ENCODE measurements at regions not wholly inside any gene's neighbourhood (a gene's known extent, or its start where the extent isn't known, plus 50 kb on each side); places are given as distances from the start of the nearest gene placed in this dataset.
"Not testable (repeated sequence)": the region's sequence is repeated elsewhere in the genome, so short reads cannot be mapped to it uniquely, and the experiment has no call there.

DNA sequence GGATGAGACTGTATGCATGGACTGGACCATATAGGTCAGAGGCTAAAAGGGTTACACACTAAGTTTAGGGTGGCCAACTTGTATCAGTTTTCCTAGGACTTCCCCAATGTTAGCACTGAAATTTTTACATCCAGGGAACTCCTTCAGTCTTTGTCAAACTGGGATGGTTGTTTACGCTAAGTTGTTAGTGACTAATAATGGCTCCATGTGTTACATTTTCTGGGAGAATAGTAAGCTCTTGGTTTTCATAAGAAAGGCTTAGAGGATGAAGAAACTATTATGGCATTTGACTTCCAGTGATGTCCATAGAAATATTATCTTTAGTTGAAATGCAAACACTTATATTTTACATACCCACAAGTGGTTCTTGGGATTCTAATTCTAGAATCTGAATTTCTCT is 57.9 kb upstream of the ST3GAL6 start:
- DNase-seq (ENCODE audit: low spot score) = no peak

DNA sequence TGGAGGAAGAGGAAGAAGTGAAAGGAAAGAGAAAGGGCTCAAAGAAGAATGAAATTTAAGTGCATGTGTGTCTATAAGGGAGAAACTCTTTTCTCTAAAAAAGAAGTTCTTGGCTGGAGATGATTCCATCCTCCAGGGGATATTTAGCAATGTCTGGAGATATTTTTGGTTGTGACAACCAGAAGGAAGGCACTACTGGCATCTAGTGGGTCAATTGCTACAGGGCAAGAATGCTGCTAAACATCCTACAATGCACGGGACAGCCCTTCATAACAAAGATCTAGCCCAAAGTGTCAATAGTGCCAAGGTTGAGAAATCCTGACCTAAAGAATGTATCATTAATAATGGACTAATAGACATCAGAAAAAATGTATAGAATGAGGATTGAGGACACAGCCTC is 57.4 kb upstream of the ST3GAL6 start:
- no peak for DNase-seq (ENCODE audit: low spot score)

DNA sequence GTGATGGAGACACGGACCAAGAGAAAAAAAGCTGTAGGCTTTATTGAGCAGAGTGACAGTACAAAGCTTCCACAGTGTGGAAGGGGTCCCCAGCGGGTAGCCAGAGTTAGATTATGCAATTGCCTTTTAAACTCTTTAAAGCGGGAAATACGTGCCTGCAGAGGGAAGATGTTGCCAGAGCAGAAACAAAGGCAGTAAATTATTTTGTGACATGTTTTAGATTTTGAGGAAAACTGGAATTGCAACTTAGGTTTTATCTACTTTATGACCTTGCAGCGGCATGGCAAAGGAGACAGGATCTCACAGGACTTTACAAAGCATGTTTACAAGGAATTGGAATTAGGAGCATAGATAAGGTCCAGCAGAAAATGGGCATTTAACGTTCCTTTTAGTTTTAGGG is 54.5 kb upstream of the ST3GAL6 start:
- DNase-seq (ENCODE audit: low spot score) = not testable (repeated sequence)

DNA sequence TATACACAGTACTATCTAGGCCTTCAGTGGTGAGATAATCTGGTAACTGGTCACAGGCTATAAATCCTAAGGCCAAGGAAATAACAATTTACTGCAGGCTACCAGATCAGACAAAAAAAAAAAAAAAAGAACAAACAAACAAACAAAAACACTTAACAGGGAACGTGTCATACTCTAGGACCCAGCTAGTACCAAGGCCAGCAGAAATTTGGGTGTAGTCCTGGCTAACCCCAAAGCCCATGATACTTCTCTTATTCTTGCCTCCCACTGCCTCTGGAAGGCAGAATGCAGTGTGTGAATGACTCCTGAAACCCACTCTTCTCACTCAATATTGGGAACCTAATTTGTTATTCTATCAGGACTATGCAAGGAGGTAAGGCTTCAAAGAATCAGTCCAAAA is 53.7 kb upstream of the ST3GAL6 start:
- DNase-seq (ENCODE audit: low spot score) = no peak

DNA sequence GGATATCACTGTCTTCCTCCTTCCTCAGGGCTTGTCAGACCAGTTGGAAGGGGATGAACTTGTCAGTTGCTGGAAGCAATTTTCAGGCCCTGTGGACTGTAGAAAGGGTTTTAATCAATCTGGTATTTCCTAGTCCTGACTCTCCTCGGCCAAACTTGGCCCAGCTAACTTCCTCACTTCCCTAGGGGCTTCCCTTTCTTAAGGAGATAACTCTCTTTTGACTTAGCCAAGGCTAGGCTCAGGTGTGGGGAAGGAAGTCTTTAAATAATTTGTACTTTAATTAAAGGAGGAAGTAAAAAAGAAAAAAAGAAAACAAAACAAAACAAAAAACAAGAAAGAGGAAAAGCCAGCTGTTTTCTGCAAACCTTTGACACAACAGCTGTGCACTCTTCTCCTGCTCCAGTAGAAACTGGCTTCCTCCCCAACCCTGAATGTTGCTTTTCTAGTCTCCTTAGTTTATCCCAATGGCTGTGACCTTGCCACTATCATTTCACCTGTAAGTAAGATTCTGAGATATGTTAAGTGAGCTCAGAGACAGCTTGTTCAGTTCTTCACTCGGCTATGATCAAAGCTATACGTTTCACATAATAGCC is 53.0 kb upstream of the ST3GAL6 start:
- DNase-seq (ENCODE audit: low spot score) = no peak

DNA sequence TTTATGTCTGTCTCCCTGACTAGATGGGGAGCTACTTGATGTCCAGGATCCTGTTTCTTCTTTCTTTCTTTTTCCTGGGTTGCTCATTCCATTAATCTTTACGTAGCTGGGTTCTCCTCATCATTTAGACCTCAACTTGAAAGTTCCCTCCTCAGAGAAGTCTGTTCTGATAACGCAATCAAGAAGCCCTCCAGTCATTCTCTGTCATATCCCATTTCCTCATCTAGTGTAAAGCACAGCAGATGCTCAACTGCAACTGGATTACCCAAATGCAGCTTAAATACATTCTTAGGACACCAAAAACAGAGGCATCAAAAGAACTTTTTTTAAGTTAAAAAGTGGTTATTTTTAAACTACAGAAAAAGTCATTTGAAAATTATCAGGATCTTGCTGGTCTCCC is 51.7 kb upstream of the ST3GAL6 start:
- DNase-seq (ENCODE audit: low spot score) = no peak

DNA sequence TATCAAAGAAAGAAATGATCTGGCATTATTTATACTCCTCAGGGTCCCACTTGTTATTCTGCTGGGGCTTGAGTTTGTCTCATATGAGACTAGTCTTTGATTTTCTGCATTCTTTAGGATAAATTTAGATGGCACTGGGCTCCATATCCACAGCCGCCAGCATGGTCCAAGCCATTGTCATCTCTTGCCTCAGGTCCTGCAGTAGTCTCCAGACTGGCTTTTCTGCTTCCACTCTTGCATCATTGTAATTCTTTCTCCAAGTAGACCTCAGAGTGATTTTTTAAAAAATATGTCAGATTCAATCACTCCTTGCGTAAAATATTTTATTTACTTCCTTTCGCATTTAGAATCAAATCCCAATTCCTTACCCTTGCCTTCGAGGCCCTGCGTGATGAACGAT is 50.4 kb upstream of the ST3GAL6 start:
- no peak for DNase-seq (ENCODE audit: low spot score)

DNA sequence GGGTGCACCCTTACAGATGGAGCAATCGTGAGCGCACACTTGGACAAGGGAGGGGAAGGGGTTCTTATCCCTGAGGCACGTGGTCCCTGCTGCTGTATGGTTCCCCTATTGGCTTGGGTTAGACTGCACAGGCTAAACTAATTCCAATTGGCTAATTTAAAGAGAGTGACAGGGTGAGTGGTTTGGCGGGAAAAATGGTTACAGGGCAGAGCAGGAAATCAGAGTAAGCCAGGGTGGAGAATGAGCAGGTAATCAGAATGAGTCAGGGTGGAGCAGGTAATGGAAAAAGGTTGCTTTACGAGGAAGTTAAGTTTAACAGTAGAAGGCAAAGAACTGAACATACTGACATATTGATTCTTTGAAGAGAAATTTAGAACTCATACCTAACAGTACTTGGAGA is 49.8 kb upstream of the ST3GAL6 start:
- not testable (repeated sequence) for DNase-seq (ENCODE audit: low spot score)
